SK-N-SH treated with all-trans-retinoic acid at 6 μM for 48 hours (cell line): ENCODE measurements at regions not wholly inside any gene's neighbourhood (a gene's known extent, or its start where the extent isn't known, plus 50 kb on each side); places are given as distances from the start of the nearest gene placed in this dataset.

ENCODE experiments used
- PATZ1 ChIP-seq: fragments of 250-450 bp; sonication (Bioruptor Pico); IDR thresholded peaks from 2 replicates; pipeline ENCODE4 v1.8.0; 2020; ENCODE audit warnings: mild to moderate bottlenecking, moderate library complexity, borderline replicate concordance
- SNAI2 ChIP-seq: fragments of 250-450 bp; sonication (Bioruptor Pico); IDR thresholded peaks from 2 replicates; pipeline ENCODE4 v1.5.0; 2020; ENCODE audit warnings: mild to moderate bottlenecking, moderate library complexity
- ZFP30 ChIP-seq: fragments of 450-650 bp; formaldehyde crosslinking; IDR thresholded peaks from 2 replicates; pipeline ENCODE4 v1.5.0; 2022; ENCODE audit warnings: mild to moderate bottlenecking, moderate library complexity
- ZNF70 ChIP-seq: fragments of 450-650 bp; formaldehyde crosslinking; IDR thresholded peaks from 2 replicates; pipeline ENCODE4 v1.5.0; 2020; ENCODE audit warnings: mild to moderate bottlenecking, moderate library complexity
- ZNF8 ChIP-seq: fragments of 450-650 bp; formaldehyde crosslinking; IDR thresholded peaks from 2 replicates; pipeline ENCODE4 v1.5.0; 2020; ENCODE audit warnings: mild to moderate bottlenecking, moderate library complexity

GRCh38 chr6:10073341-10073740, 341.5 kb downstream of the TFAP2A start:
- TF ChIP-seq ZNF8 (no peak), ZFP30 (CRISPR knock-in tag) (no peak), SNAI2 (no peak), ZNF70 (CRISPR knock-in tag) (no peak), PATZ1 (no peak)
